T-cell (primary cell): ENCODE measurements at regions not wholly inside any gene's neighbourhood (a gene's known extent, or its start where the extent isn't known, plus 50 kb on each side); places are given as distances from the start of the nearest gene placed in this dataset.

Experiments
- ATAC-seq, 4 experiments: fragments of 200-7000 bp in 3 of 4; fragments of 150-1000 bp in 1 of 4; cut with Tn5 transposase; replicated peaks in 1 of 4; 1 replicate in 3 of 4; 2 replicates in 1 of 4; pipeline ENCODE4 v1.10.0; 2021; ENCODE audit warnings: moderate library complexity in 3 of 4, mild to moderate bottlenecking in 2 of 4, moderate number of reproducible peaks in 1 of 4
- CTCF ChIA-PET, 2 donors: fragments of 300-600 bp; sonication (Branson Sonifier 250); formaldehyde crosslinking; loops; one replicate each; lab custom pipeline; 2022; ENCODE audit warnings: antibody characterized with exemption in 2 of 2; lab: Charles Lee
- POLR2A ChIA-PET, 2 donors: fragments of 300-600 bp; sonication (Branson Sonifier 250); formaldehyde crosslinking; loops; one replicate each; lab custom pipeline; 2022; ENCODE audit warnings: antibody characterized with exemption in 2 of 2; lab: Charles Lee
- DNase-seq, 35 experiments: peaks; one replicate each; pipeline versions ENCODE4 v3.0.0 to v3.0.0-alpha.2; 2013 to 2023
- H3K27ac ChIP-seq: one replicate; pipeline ENCODE4 v1.5.1; 2013; ENCODE audit warnings: low read length
- H3K27me3 ChIP-seq, 2 experiments: replicated peaks in 1 of 2; 1 replicate in 1 of 2; 2 replicates in 1 of 2; pipeline versions ENCODE4 v1.6.1 to v1.7.0; 2013; ENCODE audit warnings: low read length in 1 of 2, mixed read lengths in 1 of 2; ENCODE audit not compliant: control insufficient read depth in 2 of 2, insufficient read depth in 2 of 2; ENCODE audit errors: extremely low read depth in 1 of 2
- H3K36me3 ChIP-seq, 2 donors: 1 replicate in 1 of 2; 2 replicates in 1 of 2; pipeline versions ENCODE4 v1.6.1 to v1.7.0; 2013; ENCODE audit warnings: low read length in 1 of 2; ENCODE audit not compliant: control insufficient read depth in 2 of 2, insufficient read depth in 1 of 2; ENCODE audit errors: extremely low read depth in 1 of 2
- H3K4me1 ChIP-seq, 2 experiments: 1 replicate in 1 of 2; 2 replicates in 1 of 2; pipeline versions ENCODE4 v1.6.1 to v1.7.0; 2013; ENCODE audit warnings: low read length in 2 of 2, mixed read lengths in 1 of 2; ENCODE audit not compliant: insufficient read depth in 2 of 2, control insufficient read depth in 1 of 2; ENCODE audit errors: extremely low read depth in 1 of 2
- H3K4me3 ChIP-seq, 2 donors: 1 replicate in 1 of 2; 2 replicates in 1 of 2; pipeline versions ENCODE4 v1.5.1 to v1.7.0; 2013; ENCODE audit warnings: mild to moderate bottlenecking in 2 of 2, low read length in 1 of 2, moderate library complexity in 1 of 2; ENCODE audit not compliant: control insufficient read depth in 1 of 2; ENCODE audit errors: extremely low read depth in 1 of 2
- H3K9me3 ChIP-seq: 2 replicates; pipeline ENCODE4 v1.7.0; 2013
- H3K27ac Mint-ChIP-seq, 2 donors: one replicate each; pipeline ENCODE4 v1.8.0; 2020 to 2021; ENCODE audit warnings: mild to moderate bottlenecking in 2 of 2, mixed read lengths in 2 of 2
- H3K27me3 Mint-ChIP-seq, 2 donors: one replicate each; pipeline ENCODE4 v1.8.0; 2021 to 2022; ENCODE audit warnings: mixed read lengths in 2 of 2
- H3K36me3 Mint-ChIP-seq: one replicate; pipeline ENCODE4 v1.8.0; 2021; ENCODE audit warnings: mixed read lengths
- H3K4me1 Mint-ChIP-seq, 3 donors: one replicate each; pipeline ENCODE4 v1.8.0; 2020 to 2022; ENCODE audit warnings: mixed read lengths in 3 of 3, mild to moderate bottlenecking in 1 of 3
- H3K4me3 Mint-ChIP-seq, 3 donors: one replicate each; pipeline ENCODE4 v1.8.0; 2020 to 2022; ENCODE audit warnings: mild to moderate bottlenecking in 3 of 3, mixed read lengths in 3 of 3, moderate library complexity in 3 of 3
- H3K9me3 Mint-ChIP-seq, 3 donors: one replicate each; pipeline ENCODE4 v1.8.0; 2020 to 2022; ENCODE audit warnings: mixed read lengths in 3 of 3
- WGBS: methylation state at CpG from one replicate; pipeline ENCODE4 v1.1.5; 2013; ENCODE audit warnings: missing lambda C conversion rate; ENCODE audit not compliant: insufficient coverage; 5-methylcytosine and 5-hydroxymethylcytosine counted together

DNA sequence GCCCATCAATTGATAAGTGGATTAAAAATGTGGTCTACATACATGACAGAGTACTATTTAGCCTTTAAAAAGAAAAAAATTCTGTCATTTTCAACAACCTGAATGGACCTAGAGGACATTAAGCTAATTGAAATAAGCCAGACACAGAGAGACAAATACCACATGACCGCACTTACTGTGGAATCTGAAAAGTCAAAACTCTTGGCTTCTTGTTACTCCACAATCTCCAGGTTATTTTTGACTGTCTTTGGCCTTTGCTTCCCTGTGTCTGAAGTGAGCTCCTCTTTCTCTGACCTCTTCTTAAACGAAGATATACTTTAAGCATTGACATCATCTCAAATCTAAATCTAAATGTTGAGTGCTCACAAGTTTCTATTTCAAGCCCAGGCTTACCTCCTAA lies 265.5 kb upstream of the ADRA1B start:
- H3K27ac Mint-ChIP-seq = no peak overlapping the region
- no peaks in the 10 kb centered on the region for H3K36me3 Mint-ChIP-seq
- DNase-seq = no peak
- POLR2A ChIA-PET = no interaction called here
- CTCF ChIA-PET = no interaction called here
- H3K4me3 ChIP-seq = no peak overlapping the region
- H3K27ac ChIP-seq = no peak overlapping the region
- no peaks in the 10 kb centered on the region for H3K9me3 ChIP-seq
- no peaks in the 10 kb centered on the region for H3K36me3 ChIP-seq
- no peaks in the 10 kb centered on the region for H3K4me1 ChIP-seq
- WGBS = 85% methylated on average over 2 of the region's 2 CpGs
- no peak overlapping the region for H3K4me3 Mint-ChIP-seq
- no peaks in the 10 kb centered on the region for H3K9me3 Mint-ChIP-seq
- ATAC-seq = no peak
- peaks cover 7% of the 10 kb centered on the region in 2 donors for H3K27me3 Mint-ChIP-seq
- no peaks in the 10 kb centered on the region for H3K4me1 Mint-ChIP-seq
- H3K27me3 ChIP-seq = peaks cover 0 to 5% of the 10 kb centered on the region in 2 experiments

DNA sequence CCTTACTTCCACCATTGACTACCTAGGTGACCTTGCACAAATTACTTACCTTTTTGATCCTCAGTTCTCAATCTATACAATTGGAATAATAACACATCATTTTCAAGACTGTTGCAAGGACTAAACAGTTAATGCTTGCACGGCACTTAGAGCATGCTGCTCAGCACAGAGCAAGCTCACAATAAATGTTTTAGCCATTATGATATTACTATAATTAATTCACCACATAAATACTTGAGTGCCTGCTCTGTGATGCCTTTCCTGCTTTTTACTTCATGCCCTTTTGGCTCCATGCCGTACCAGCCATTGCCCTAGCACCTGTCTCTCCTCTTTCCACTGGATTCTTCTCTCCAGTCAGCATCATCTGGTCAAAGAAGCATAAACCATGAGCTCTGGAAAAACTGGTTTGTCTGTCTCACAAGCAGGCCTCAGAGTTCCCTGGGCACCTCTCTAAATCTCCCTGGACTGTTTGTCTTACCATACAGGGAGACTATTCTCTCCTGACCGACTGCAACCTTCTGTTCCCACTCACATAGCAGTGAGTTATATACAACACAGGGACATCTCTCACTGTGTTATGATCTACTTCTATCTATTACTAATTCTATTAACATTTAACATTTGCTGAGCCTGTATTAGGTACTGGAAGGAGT lies 260.4 kb upstream of the ADRA1B start:
- no peaks in the 10 kb centered on the region for H3K4me1 ChIP-seq
- no peak overlapping the region for H3K27ac Mint-ChIP-seq
- H3K9me3 Mint-ChIP-seq = no peaks in the 10 kb centered on the region
- H3K9me3 ChIP-seq = no peaks in the 10 kb centered on the region
- no peak overlapping the region for H3K4me3 ChIP-seq
- H3K4me3 Mint-ChIP-seq = no peak overlapping the region
- peaks cover 0 to 3% of the 10 kb centered on the region in 2 experiments for H3K27me3 ChIP-seq
- DNase-seq (no peak), ATAC-seq (no peak)
- H3K27me3 Mint-ChIP-seq = no peaks in the 10 kb centered on the region
- no peaks in the 10 kb centered on the region for H3K36me3 Mint-ChIP-seq
- ChIA-PET POLR2A (no interaction called here), CTCF (no interaction called here)
- H3K36me3 ChIP-seq = no peaks in the 10 kb centered on the region
- H3K27ac ChIP-seq = no peak overlapping the region
- WGBS = 95% methylated on average over 2 of the region's 3 CpGs
- no peaks in the 10 kb centered on the region for H3K4me1 Mint-ChIP-seq

DNA sequence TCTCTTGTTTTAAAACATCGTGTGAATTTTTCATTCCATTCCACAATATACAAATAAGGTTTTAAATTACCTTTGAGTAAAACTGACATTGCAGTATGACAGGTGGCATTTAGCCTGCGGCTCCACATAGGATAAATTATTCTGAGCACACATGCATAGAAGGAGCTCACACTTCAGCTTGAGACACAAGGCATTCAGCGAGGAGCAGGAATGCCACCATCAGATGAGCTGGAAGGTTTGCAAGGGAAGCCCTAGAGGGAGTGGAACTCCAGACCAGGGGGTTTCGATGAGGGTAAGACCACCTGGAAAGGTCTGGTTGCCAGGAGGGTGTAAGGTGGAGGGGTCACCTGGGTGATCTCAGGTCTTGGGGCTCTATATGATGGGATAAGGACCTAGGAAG lies 259.0 kb upstream of the ADRA1B start:
- Mint-ChIP-seq H3K27ac (no peak overlapping the region), H3K4me3 (no peak overlapping the region), H3K4me1 (no peaks in the 10 kb centered on the region), H3K36me3 (no peaks in the 10 kb centered on the region), H3K27me3 (no peaks in the 10 kb centered on the region), H3K9me3 (no peaks in the 10 kb centered on the region)
- no peaks in the 10 kb centered on the region for H3K9me3 ChIP-seq
- 78% methylated on average over 2 of the region's 4 CpGs for WGBS
- ChIA-PET CTCF (no interaction called here), POLR2A (interaction anchor here in 1 of 2 donors (0.6 kb wide), 1 partner anchor 176 kb away, joined by 3 read pairs; no protein-coding TSS in a partner anchor)
- H3K27ac ChIP-seq = no peak overlapping the region
- H3K4me1 ChIP-seq = no peaks in the 10 kb centered on the region
- DNase-seq (no peak), ATAC-seq (no peak)
- H3K4me3 ChIP-seq = no peak overlapping the region
- H3K27me3 ChIP-seq = peaks cover 0 to 3% of the 10 kb centered on the region in 2 experiments
- H3K36me3 ChIP-seq = no peaks in the 10 kb centered on the region

DNA sequence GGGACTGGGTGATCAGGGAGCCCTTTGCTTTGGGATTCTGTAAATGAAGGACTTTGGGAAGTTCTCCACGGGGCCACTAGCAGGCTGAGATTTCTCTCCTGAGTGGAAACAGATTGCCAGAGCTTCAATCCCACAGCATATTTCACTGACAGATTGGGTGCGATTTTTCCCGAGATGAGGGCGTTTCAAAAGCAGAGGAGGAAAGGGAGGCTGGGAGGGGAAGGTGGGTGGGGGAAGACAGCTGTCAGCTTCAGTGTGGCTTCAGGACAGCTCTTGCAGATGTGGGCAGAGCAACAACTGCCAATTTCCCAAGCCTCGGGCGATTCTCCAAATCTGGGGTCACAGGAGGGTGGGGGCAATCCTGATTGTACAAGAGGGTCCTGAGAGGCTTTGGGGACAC lies 258.5 kb upstream of the ADRA1B start:
- Histone ChIP-seq H3K36me3 (no peaks in the 10 kb centered on the region), H3K27ac (no peak overlapping the region), H3K4me1 (no peaks in the 10 kb centered on the region), H3K27me3 (no peaks in the 10 kb centered on the region), H3K4me3 (no peak overlapping the region), H3K9me3 (no peaks in the 10 kb centered on the region)
- no peak overlapping the region for H3K27ac Mint-ChIP-seq
- no peaks in the 10 kb centered on the region for H3K4me1 Mint-ChIP-seq
- POLR2A ChIA-PET = interaction anchor here in 1 of 2 donors (0.6 kb wide), 1 partner anchor 176 kb away, joined by 3 read pairs; no protein-coding TSS in a partner anchor
- WGBS = no CpG with 5 or more reads among the region's 6 CpGs
- no peaks in the 10 kb centered on the region for H3K27me3 Mint-ChIP-seq
- DNase-seq (no peak), ATAC-seq (no peak)
- no peaks in the 10 kb centered on the region for H3K36me3 Mint-ChIP-seq
- CTCF ChIA-PET = no interaction called here
- no peak overlapping the region for H3K4me3 Mint-ChIP-seq
- H3K9me3 Mint-ChIP-seq = no peaks in the 10 kb centered on the region

DNA sequence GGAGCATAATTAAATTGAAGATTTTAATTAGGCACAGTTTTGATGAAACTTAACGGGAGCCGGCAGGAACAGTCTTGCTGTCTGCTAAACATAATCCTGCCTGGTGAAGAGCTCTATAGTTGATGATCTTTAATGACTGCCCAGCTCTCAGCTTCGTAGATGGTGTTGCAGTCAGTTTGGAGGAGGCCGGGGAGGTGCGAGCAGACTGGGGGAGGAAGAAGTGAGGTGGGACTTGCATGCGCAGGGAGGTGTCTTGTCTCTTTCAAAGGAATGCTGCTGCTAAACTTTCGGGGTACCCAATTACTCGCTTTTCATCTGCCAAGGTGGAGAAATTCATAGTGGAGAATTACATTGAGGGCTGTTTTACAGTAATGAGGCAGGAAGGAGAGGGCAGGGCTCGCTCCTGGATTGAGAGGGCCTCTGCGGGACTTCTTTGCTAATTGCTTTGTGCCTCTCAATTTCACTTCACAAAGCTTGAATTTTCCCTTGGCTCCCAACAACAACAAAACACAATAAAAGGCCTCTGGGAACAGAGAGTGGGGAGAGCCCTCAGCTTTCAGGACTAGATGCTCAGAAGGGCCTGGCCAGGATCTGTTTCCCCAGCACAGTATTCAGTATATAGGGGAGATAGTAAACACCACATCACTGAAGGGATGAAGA lies 257.9 kb upstream of the ADRA1B start:
- H3K36me3 ChIP-seq = no peaks in the 10 kb centered on the region
- 85% methylated on average over 6 of the region's 10 CpGs for WGBS
- Mint-ChIP-seq H3K9me3 (no peaks in the 10 kb centered on the region), H3K36me3 (no peaks in the 10 kb centered on the region), H3K27ac (no peak overlapping the region), H3K4me1 (no peaks in the 10 kb centered on the region), H3K4me3 (no peak overlapping the region), H3K27me3 (no peaks in the 10 kb centered on the region)
- DNase-seq = no peak
- no peaks in the 10 kb centered on the region for H3K9me3 ChIP-seq
- ATAC-seq = no peak
- H3K4me3 ChIP-seq = no peak overlapping the region
- H3K27ac ChIP-seq = no peak overlapping the region
- CTCF ChIA-PET = no interaction called here
- H3K27me3 ChIP-seq = peaks cover 0 to 3% of the 10 kb centered on the region in 2 experiments
- POLR2A ChIA-PET = no interaction called here
- H3K4me1 ChIP-seq = no peaks in the 10 kb centered on the region

DNA sequence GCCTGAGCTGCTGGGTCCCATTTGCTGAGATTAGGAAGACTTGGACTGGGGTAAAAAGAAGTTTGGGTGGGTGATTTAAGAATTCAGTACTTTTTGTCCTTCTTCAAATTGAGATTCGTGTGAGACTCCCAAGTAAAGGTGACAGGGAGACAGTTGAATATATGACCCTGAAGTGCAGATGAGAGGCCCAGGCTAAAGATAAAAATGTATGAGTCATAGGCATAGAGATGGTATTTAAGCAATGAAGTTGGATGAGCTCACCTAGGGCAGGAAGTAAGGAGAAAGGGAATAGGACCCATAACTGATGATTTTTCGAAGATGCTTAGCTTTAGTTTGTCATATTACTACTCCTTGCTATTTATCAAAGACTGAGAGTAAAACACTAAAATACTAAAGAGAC lies 255.9 kb upstream of the ADRA1B start:
- H3K27ac Mint-ChIP-seq = no peak overlapping the region
- Histone ChIP-seq H3K27ac (no peak overlapping the region), H3K9me3 (no peaks in the 10 kb centered on the region), H3K27me3 (peaks cover 0 to 3% of the 10 kb centered on the region in 2 experiments), H3K4me1 (no peaks in the 10 kb centered on the region), H3K4me3 (no peak overlapping the region), H3K36me3 (no peaks in the 10 kb centered on the region)
- POLR2A ChIA-PET = no interaction called here
- WGBS = 38% methylated on average over 1 of the region's 2 CpGs
- ATAC-seq (no peak), DNase-seq (no peak)
- H3K9me3 Mint-ChIP-seq = no peaks in the 10 kb centered on the region
- peaks cover 0 to 4% of the 10 kb centered on the region in 2 donors for H3K27me3 Mint-ChIP-seq
- CTCF ChIA-PET = no interaction called here
- no peaks in the 10 kb centered on the region for H3K36me3 Mint-ChIP-seq
- no peaks in the 10 kb centered on the region for H3K4me1 Mint-ChIP-seq
- no peak overlapping the region for H3K4me3 Mint-ChIP-seq
